ENCODE measurements at regions not wholly inside any gene's neighbourhood (a gene's known extent, or its start where the extent isn't known, plus 50 kb on each side); places are given as distances from the start of the nearest gene placed in this dataset.

- TF ChIP-seq EZH2phosphoT487 (IDR thresholded peaks at IDR 0.05; ENCODE audit: insufficient read depth, low read depth) (no peak), EZH2 (IDR thresholded peaks at IDR 0.05; ENCODE audit: insufficient read depth, poor library complexity, severe bottlenecking) (no peak)
Observed at GRCh38 chr18:10111944-10112343, 198.1 kb downstream of the VAPA start.

Measured in GM23248 (cell line).